ENCODE measurements at regions not wholly inside any gene's neighbourhood (a gene's known extent, or its start where the extent isn't known, plus 50 kb on each side); places are given as distances from the start of the nearest gene placed in this dataset.

- no peak overlapping the region for H3K27ac ChIP-seq
- TF ChIP-seq CTCF (IDR thresholded peaks at IDR 0.05) (no peak), ZFX (IDR thresholded peaks at IDR 0.05; ENCODE audit: borderline replicate concordance) (no peak)
These were observed 426.4 kb upstream of the LUZP2 start for GRCh38 chr11:24070435-24070834.

DNA sequence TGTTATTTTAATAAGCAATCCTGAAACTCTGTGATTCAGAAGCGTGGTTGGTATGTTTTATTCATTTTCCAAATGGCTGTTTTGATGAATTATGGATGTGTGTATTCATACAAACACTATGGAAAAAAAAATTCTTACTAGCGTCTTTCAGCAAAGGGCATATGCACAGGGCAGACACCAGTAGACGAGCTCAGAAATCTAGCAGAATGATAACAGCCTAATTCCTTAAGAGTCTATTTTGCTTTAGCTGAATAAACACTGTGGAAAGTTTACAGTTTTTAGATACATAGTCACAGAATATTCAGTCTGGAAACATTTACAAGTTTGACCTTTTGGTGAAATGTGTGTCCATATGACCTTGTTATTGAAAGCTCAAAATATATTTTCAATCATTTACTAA is 418.8 kb upstream of the LUZP2 start:
- TF ChIP-seq CTCF (IDR thresholded peaks at IDR 0.05) (no peak), ZFX (IDR thresholded peaks at IDR 0.05; ENCODE audit: borderline replicate concordance) (no peak)
- no peak overlapping the region for H3K27ac ChIP-seq

DNA sequence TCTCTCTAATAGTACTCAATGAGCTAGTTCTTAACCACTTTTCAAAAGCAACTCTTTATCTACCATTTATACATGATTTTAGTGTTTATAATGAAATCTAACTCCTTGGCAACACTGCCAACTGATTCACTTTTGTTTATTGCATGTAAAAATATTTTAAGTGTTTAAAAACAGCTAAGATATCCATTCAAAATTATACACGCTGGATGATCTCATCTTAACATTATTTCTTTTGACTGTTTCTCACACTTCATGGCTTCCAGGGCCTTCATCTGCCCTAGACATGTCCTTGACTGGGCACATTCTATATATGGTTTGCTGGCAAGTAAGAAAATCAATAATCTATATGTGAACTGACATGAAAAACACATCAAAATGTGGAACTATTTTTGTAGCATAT is 414.6 kb upstream of the LUZP2 start:
- no peak overlapping the region for H3K27ac ChIP-seq
- no peak for TF ChIP-seq CTCF (IDR thresholded peaks at IDR 0.05)
- TF ChIP-seq ZFX (IDR thresholded peaks at IDR 0.05; ENCODE audit: borderline replicate concordance), result no peak

- TF ChIP-seq ZFX (IDR thresholded peaks at IDR 0.05; ENCODE audit: borderline replicate concordance), result no peak
- no peak for TF ChIP-seq CTCF (IDR thresholded peaks at IDR 0.05)
- H3K27ac ChIP-seq, result no peak overlapping the region
These were observed 414.0 kb upstream of the LUZP2 start for GRCh38 chr11:24082860-24083259.

DNA sequence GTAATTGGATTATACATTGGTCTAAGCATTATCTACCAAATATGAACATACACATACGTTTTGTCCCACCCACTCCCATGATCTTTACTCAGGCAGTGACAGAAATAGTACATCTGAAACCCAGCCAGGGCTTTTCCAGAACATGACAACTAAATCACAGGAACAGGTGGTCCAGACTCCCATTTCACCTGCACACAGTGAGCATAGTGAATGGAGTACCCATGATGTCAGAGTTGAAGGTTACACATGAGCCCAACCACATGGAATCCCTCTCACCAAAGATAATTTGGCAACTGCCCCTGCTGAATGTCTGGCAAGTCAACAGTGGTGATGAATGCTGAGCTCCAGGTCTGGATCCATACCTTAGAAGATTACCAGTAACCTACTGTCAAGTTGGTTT is 411.9 kb upstream of the LUZP2 start:
- TF ChIP-seq ZFX (IDR thresholded peaks at IDR 0.05; ENCODE audit: borderline replicate concordance) (no peak), CTCF (IDR thresholded peaks at IDR 0.05) (no peak)
- H3K27ac ChIP-seq, result no peak overlapping the region

DNA sequence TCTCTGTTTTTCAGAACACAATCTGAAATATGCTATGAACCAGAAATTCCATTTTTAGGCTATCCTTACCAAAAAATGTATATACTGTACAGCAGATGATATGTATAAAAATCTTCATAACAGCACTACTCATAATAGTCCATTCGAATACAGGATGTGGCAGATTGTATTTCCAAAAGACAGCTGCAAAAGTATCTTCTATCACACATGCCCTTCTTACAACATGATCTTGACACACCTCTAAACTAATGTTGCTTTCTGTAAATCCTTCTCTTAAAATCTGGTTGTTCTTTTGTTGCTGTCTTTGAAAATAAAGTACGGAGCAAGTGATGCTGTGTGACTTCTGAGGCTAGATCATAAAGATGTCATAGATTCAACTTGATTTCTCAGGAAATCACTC is 409.9 kb upstream of the LUZP2 start:
- no peak for TF ChIP-seq ZFX (IDR thresholded peaks at IDR 0.05; ENCODE audit: borderline replicate concordance)
- no peak for TF ChIP-seq CTCF (IDR thresholded peaks at IDR 0.05)
- no peak overlapping the region for H3K27ac ChIP-seq

DNA sequence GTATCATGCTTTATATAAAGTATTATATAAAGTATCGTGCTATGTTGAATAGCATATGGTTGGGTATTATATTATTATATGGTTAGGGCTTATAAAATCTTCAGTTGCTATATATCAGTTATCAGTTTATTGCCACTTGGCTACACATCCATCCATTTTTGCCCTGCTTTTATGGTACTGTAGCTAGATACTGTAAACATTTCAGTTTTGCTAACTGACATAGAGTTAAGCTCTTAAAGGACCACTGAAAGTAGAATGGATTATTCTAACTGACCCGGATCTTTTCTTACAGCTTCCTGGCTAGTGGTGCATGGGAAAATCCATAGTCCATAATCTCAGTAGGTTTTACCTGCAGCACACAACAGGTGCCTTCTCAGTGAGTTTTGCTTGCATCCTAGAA is 405.3 kb upstream of the LUZP2 start:
- H3K27ac ChIP-seq, result no peak overlapping the region
- TF ChIP-seq CTCF (IDR thresholded peaks at IDR 0.05) (no peak), ZFX (IDR thresholded peaks at IDR 0.05; ENCODE audit: borderline replicate concordance) (no peak)
